ENCODE measurements at regions not wholly inside any gene's neighbourhood (a gene's known extent, or its start where the extent isn't known, plus 50 kb on each side); places are given as distances from the start of the nearest gene placed in this dataset.

- intact Hi-C loops (cut with micrococcal nuclease; ENCODE audit: unreplicated experiment), result no loop called here
- no peak for DNase-seq (ENCODE audit: low spot score)
- no peak for TF ChIP-seq EZH2phosphoT487 (IDR thresholded peaks at IDR 0.05; ENCODE audit: borderline replicate concordance, low read depth, low read length)
- no peak for TF ChIP-seq CTCF (conservative IDR thresholded peaks at IDR 0.05; ENCODE audit: low read length)
- H3K4me1 ChIP-seq (ENCODE audit: insufficient read depth, low read length, poor library complexity, severe bottlenecking), result no peaks in the 10 kb centered on the region
- ChIA-PET CTCF (ENCODE audit: unreplicated experiment) (no interaction called here), POLR2A (interaction anchor here (0.7 kb wide), 1 partner anchor 77 kb away, joined by 3 read pairs; no protein-coding TSS in a partner anchor)
- BruUV-seq (replicated peaks), result no TSS peak
- no peak overlapping the region for H3K4me2 ChIP-seq (ENCODE audit: low read length)
- no peak overlapping the region for H2AFZ ChIP-seq (ENCODE audit: low read length)
- H3K79me2 ChIP-seq (ENCODE audit: insufficient read depth, low read depth, low read length), result no peaks in the 10 kb centered on the region
- no peaks in the 10 kb centered on the region for H4K20me1 ChIP-seq (ENCODE audit: insufficient read depth, low read length)
- no peak overlapping the region for H3K4me3 ChIP-seq (ENCODE audit: low read depth, low read length, poor library complexity, severe bottlenecking)
- no peaks in the 10 kb centered on the region for H3K9me2 ChIP-seq (ENCODE audit: insufficient read depth, low read length)
- H3K27ac ChIP-seq (ENCODE audit: low read depth, low read length, poor library complexity, severe bottlenecking), result no peak overlapping the region
- H3K9me3 ChIP-seq (ENCODE audit: low read length), result no peaks in the 10 kb centered on the region
- H3K36me3 ChIP-seq (ENCODE audit: insufficient read depth, low read length), result no peaks in the 10 kb centered on the region
Measured at GRCh38 chr1:209483691-209484090, 99.8 kb upstream of the CAMK1G start.

- H3K9me2 ChIP-seq (ENCODE audit: insufficient read depth, low read length), result no peaks in the 10 kb centered on the region
- H3K4me2 ChIP-seq (ENCODE audit: low read length), result no peak overlapping the region
- no peak for DNase-seq (ENCODE audit: low spot score)
- H3K79me2 ChIP-seq (ENCODE audit: insufficient read depth, low read depth, low read length), result no peaks in the 10 kb centered on the region
- TF ChIP-seq EZH2phosphoT487 (IDR thresholded peaks at IDR 0.05; ENCODE audit: borderline replicate concordance, low read depth, low read length) (no peak), CTCF (conservative IDR thresholded peaks at IDR 0.05; ENCODE audit: low read length) (no peak)
- no peak overlapping the region for H2AFZ ChIP-seq (ENCODE audit: low read length)
- intact Hi-C loops (cut with micrococcal nuclease; ENCODE audit: unreplicated experiment), result no loop called here
- no peaks in the 10 kb centered on the region for H4K20me1 ChIP-seq (ENCODE audit: insufficient read depth, low read length)
- no peaks in the 10 kb centered on the region for H3K4me1 ChIP-seq (ENCODE audit: insufficient read depth, low read length, poor library complexity, severe bottlenecking)
- no peak overlapping the region for H3K4me3 ChIP-seq (ENCODE audit: low read depth, low read length, poor library complexity, severe bottlenecking)
- ChIA-PET CTCF (ENCODE audit: unreplicated experiment) (no interaction called here), POLR2A (interaction anchor here (0.7 kb wide), 1 partner anchor 77 kb away, joined by 3 read pairs; no protein-coding TSS in a partner anchor)
- no TSS peak for BruUV-seq (replicated peaks)
- no peaks in the 10 kb centered on the region for H3K36me3 ChIP-seq (ENCODE audit: insufficient read depth, low read length)
- H3K27ac ChIP-seq (ENCODE audit: low read depth, low read length, poor library complexity, severe bottlenecking), result no peak overlapping the region
- H3K9me3 ChIP-seq (ENCODE audit: low read length), result no peaks in the 10 kb centered on the region
Measured at GRCh38 chr1:209484429-209484828, 99.1 kb upstream of the CAMK1G start.

GRCh38 chr1:209485167-209485566 lies 98.3 kb upstream of the CAMK1G start:
- no peak overlapping the region for H3K4me3 ChIP-seq (ENCODE audit: low read depth, low read length, poor library complexity, severe bottlenecking)
- CTCF ChIA-PET (ENCODE audit: unreplicated experiment), result no interaction called here
- no peak for DNase-seq (ENCODE audit: low spot score)
- POLR2A ChIA-PET, result no interaction called here
- no peaks in the 10 kb centered on the region for H3K4me1 ChIP-seq (ENCODE audit: insufficient read depth, low read length, poor library complexity, severe bottlenecking)
- intact Hi-C loops (cut with micrococcal nuclease; ENCODE audit: unreplicated experiment), result no loop called here
- no peaks in the 10 kb centered on the region for H3K36me3 ChIP-seq (ENCODE audit: insufficient read depth, low read length)
- no peaks in the 10 kb centered on the region for H3K79me2 ChIP-seq (ENCODE audit: insufficient read depth, low read depth, low read length)
- H3K9me3 ChIP-seq (ENCODE audit: low read length), result no peaks in the 10 kb centered on the region
- TF ChIP-seq EZH2phosphoT487 (IDR thresholded peaks at IDR 0.05; ENCODE audit: borderline replicate concordance, low read depth, low read length) (no peak), CTCF (conservative IDR thresholded peaks at IDR 0.05; ENCODE audit: low read length) (no peak)
- no peak overlapping the region for H2AFZ ChIP-seq (ENCODE audit: low read length)
- H3K27ac ChIP-seq (ENCODE audit: low read depth, low read length, poor library complexity, severe bottlenecking), result no peak overlapping the region
- H4K20me1 ChIP-seq (ENCODE audit: insufficient read depth, low read length), result no peaks in the 10 kb centered on the region
- no peak overlapping the region for H3K4me2 ChIP-seq (ENCODE audit: low read length)
- H3K9me2 ChIP-seq (ENCODE audit: insufficient read depth, low read length), result no peaks in the 10 kb centered on the region
- BruUV-seq (replicated peaks), result no TSS peak
